SK-N-SH (cell line): ENCODE measurements at regions not wholly inside any gene's neighbourhood (a gene's known extent, or its start where the extent isn't known, plus 50 kb on each side); places are given as distances from the start of the nearest gene placed in this dataset.

Source experiments
- CTCF ChIA-PET: fragments of 300-600, 350-600 bp; formaldehyde crosslinking; extraction: SDS; loops from one replicate; lab custom pipeline; 2021; lab: Yijun Ruan, JAX
- POLR2A ChIA-PET: fragments of 350-600 bp; sonication (Branson Sonifier 250); formaldehyde crosslinking; extraction: SDS; loops from one replicate; lab custom pipeline; 2020; ENCODE audit warnings: antibody characterized with exemption, inconsistent platforms; lab: Yijun Ruan, JAX
- DNase-seq: peaks from one replicate; pipeline ENCODE4 v3.0.0; 2012
- H2AFZ ChIP-seq: fragments of 200-600 bp; sonication (generic); 2 replicates; pipeline ENCODE4 v1.8.1; 2016; ENCODE audit warnings: antibody characterized with exemption, mild to moderate bottlenecking, low read depth
- H3F3A ChIP-seq: fragments of 200-600 bp; sonication (generic); replicated peaks from 2 replicates; pipeline ENCODE3; 2016; ENCODE audit warnings: antibody characterized with exemption, mild to moderate bottlenecking; ENCODE audit not compliant: insufficient read depth
- H3K27ac ChIP-seq, 2 experiments: fragments of 200-500 bp in 1 of 2; fragments of 200-600 bp in 1 of 2; sonication (Bioruptor generic) in 1 of 2; sonication (generic), shearing (Covaris generic) in 1 of 2; 2 replicates each; pipeline versions ENCODE4 v1.5.1 to v1.6.1; 2014 to 2016; ENCODE audit warnings: low read depth in 2 of 2, inconsistent platforms in 1 of 2, low read length in 1 of 2, mild to moderate bottlenecking in 1 of 2, mixed read lengths in 1 of 2
- H3K27me3 ChIP-seq: fragments of 200-600 bp; sonication (generic), shearing (Covaris generic); 2 replicates; pipeline ENCODE4 v1.6.1; 2016; ENCODE audit warnings: mixed run types; ENCODE audit not compliant: insufficient read depth
- H3K36me3 ChIP-seq, 2 experiments: fragments of 200-500 bp in 1 of 2; fragments of 200-600 bp in 1 of 2; sonication (Bioruptor generic) in 1 of 2; sonication (generic) in 1 of 2; replicated peaks in 1 of 2; 2 replicates each; pipeline versions ENCODE3 to v1.5.1; 2014 to 2016; ENCODE audit warnings: low read length in 1 of 2, mild to moderate bottlenecking in 1 of 2; ENCODE audit not compliant: insufficient read depth in 2 of 2, control insufficient read depth in 1 of 2
- H3K4me1 ChIP-seq, 2 experiments: fragments of 200-500 bp in 1 of 2; fragments of 200-600 bp in 1 of 2; sonication (Bioruptor generic) in 1 of 2; sonication (generic), shearing (Covaris generic) in 1 of 2; 2 replicates each; pipeline versions ENCODE4 v1.5.1 to v1.6.1; 2014 to 2016; ENCODE audit warnings: low read depth in 1 of 2, low read length in 1 of 2, mixed run types in 1 of 2; ENCODE audit not compliant: insufficient read depth in 2 of 2, control insufficient read depth in 1 of 2
- H3K4me2 ChIP-seq: fragments of 200-600 bp; sonication (generic), shearing (Covaris generic); 2 replicates; pipeline ENCODE4 v1.6.1; 2017; ENCODE audit warnings: mixed run types
- H3K4me3 ChIP-seq, 2 experiments: fragments of 200-500 bp in 1 of 2; fragments of 200-600 bp in 1 of 2; sonication (Bioruptor generic) in 1 of 2; sonication (generic), shearing (Covaris generic) in 1 of 2; 2 replicates each; pipeline versions ENCODE4 v1.5.1 to v1.8.1; 2014 to 2016; ENCODE audit warnings: low read depth in 2 of 2, inconsistent platforms in 1 of 2, low read length in 1 of 2, mild to moderate bottlenecking in 1 of 2, mixed read lengths in 1 of 2, moderate library complexity in 1 of 2
- H3K79me2 ChIP-seq: fragments of 200-600 bp; sonication (generic); 2 replicates; pipeline ENCODE4 v1.8.1; 2017; ENCODE audit warnings: mild to moderate bottlenecking; ENCODE audit not compliant: insufficient read depth
- H3K9ac ChIP-seq: fragments of 200-600 bp; sonication (generic); 2 replicates; pipeline ENCODE4 v1.6.1; 2017; ENCODE audit warnings: mixed run types
- H3K9me2 ChIP-seq: fragments of 200-600 bp; sonication (generic); 2 replicates; pipeline ENCODE4 v1.6.1; 2017; ENCODE audit warnings: mixed run types
- H3K9me3 ChIP-seq: fragments of 200-600 bp; sonication (generic); 2 replicates; pipeline ENCODE4 v1.6.1; 2017; ENCODE audit warnings: mixed run types, mild to moderate bottlenecking, moderate library complexity
- H4K20me1 ChIP-seq: fragments of 200-600 bp; sonication (generic); 2 replicates; pipeline ENCODE4 v1.6.1; 2017; ENCODE audit warnings: mild to moderate bottlenecking, mixed run types; ENCODE audit not compliant: insufficient read depth
- CTCF ChIP-seq: fragments of 200-600 bp; sonication (generic); IDR thresholded peaks from 2 replicates; pipeline ENCODE4 v1.6.1; 2017; ENCODE audit warnings: antibody characterized with exemption, mild to moderate bottlenecking, moderate library complexity
- EP300 ChIP-seq, 2 experiments: IDR thresholded peaks; 2 replicates each; pipeline versions ENCODE4 v1.4.0 to v1.6.1; 2012; ENCODE audit warnings: borderline replicate concordance in 1 of 2, low read depth in 1 of 2, low read length in 1 of 2
- FOXJ3 ChIP-seq: sonication (generic); formaldehyde crosslinking; IDR thresholded peaks from 2 replicates; pipeline ENCODE4 v1.5.1; 2020; ENCODE audit warnings: mild to moderate bottlenecking, missing genetic modification reagents
- GABPA ChIP-seq: IDR thresholded peaks from 2 replicates; pipeline ENCODE4 v1.4.0; 2012; ENCODE audit warnings: low read depth, mild to moderate bottlenecking
- GATA2 ChIP-seq: sonication (generic); formaldehyde crosslinking; IDR thresholded peaks from 2 replicates; pipeline ENCODE4 v1.5.0; 2020; ENCODE audit warnings: mild to moderate bottlenecking, missing genetic modification reagents
- JUND ChIP-seq: IDR thresholded peaks from 2 replicates; pipeline ENCODE4 v1.4.0; 2012
- MAX ChIP-seq: IDR thresholded peaks from 2 replicates; pipeline ENCODE4 v1.4.0; 2012; ENCODE audit warnings: low read depth
- MEF2A ChIP-seq: IDR thresholded peaks from 2 replicates; pipeline ENCODE4 v1.4.0; 2012; ENCODE audit warnings: low read depth, borderline replicate concordance
- MXI1 ChIP-seq: IDR thresholded peaks from 2 replicates; pipeline ENCODE4 v1.6.1; 2012; ENCODE audit warnings: mild to moderate bottlenecking, low read depth, low read length, improper control_type of control experiment
- PBX3 ChIP-seq: IDR thresholded peaks from 2 replicates; pipeline ENCODE4; 2012
- POLR2AphosphoS5 ChIP-seq: IDR thresholded peaks from 2 replicates; pipeline ENCODE4 v1.6.1; 2012; ENCODE audit warnings: low read depth, low read length
- RAD21 ChIP-seq: IDR thresholded peaks from 2 replicates; pipeline ENCODE4 v1.6.1; 2012; ENCODE audit warnings: mild to moderate bottlenecking, low read length
- RCOR1 ChIP-seq: fragments of 150-350 bp; IDR thresholded peaks from 2 replicates; pipeline ENCODE4 v1.6.1; 2017; ENCODE audit warnings: antibody characterized with exemption, low read length
- RXRA ChIP-seq: IDR thresholded peaks from 2 replicates; pipeline ENCODE4 v1.4.0; 2012; ENCODE audit warnings: low read depth, mild to moderate bottlenecking, borderline replicate concordance
- TAF1 ChIP-seq: IDR thresholded peaks from 2 replicates; pipeline ENCODE4 v1.6.1; 2012; ENCODE audit warnings: low read depth, mild to moderate bottlenecking, low read length, moderate library complexity, borderline replicate concordance
- USF1 ChIP-seq: IDR thresholded peaks from 2 replicates; pipeline ENCODE4 v1.4.0; 2012; ENCODE audit warnings: low read depth, borderline replicate concordance
- WGBS: methylation state at CpG from one replicate; pipeline ENCODE4 v1.1.6; 2017; ENCODE audit warnings: low lambda C conversion rate; 5-methylcytosine and 5-hydroxymethylcytosine counted together

GRCh38 chr6:11921017-11921438, 91.1 kb upstream of the HIVEP1 start (continued):
- peak in 1 of 2 experiments; percentile 51; a peak in 1 of 4 replicates for TF ChIP-seq EP300 (IDR thresholded peaks at IDR 0.05; ENCODE audit: borderline replicate concordance in 1 of 2, low read depth in 1 of 2, low read length in 1 of 2)
- TF ChIP-seq GABPA, result no peak
- TF ChIP-seq TAF1, result peak; percentile 65; the same call in 1 of the 2 replicates
- TF ChIP-seq MEF2A, result no peak
- TF ChIP-seq FOXJ3 (CRISPR knock-in tag), result no peak
- peak; percentile 59; the same call in 1 of the 2 replicates for TF ChIP-seq JUND
- TF ChIP-seq RCOR1, result no peak
- TF ChIP-seq RXRA, result peak; percentile 30; the same call in 1 of the 2 replicates
- no peak for TF ChIP-seq MXI1
- peak; percentile 49; the same call in 1 of the 2 replicates for TF ChIP-seq PBX3
- TF ChIP-seq, all 33 proteins: peak for 11

- no peak for DNase-seq
- Histone ChIP-seq H3K9ac (no peak overlapping the region), H3K9me3 (no peaks in the 10 kb centered on the region), H2AFZ (peak overlapping the region; percentile 30; the same call in 1 of the 2 replicates), H3K4me3 (no peak overlapping the region), H3K36me3 (no peaks in the 10 kb centered on the region), H3K4me1 (peaks cover 12 to 30% of the 10 kb centered on the region in 2 experiments), H3K4me2 (peak overlapping the region; percentile 55; the same call in 1 of the 2 replicates), H3F3A (peaks cover 15% of the 10 kb centered on the region), H3K79me2 (no peaks in the 10 kb centered on the region), H4K20me1 (no peaks in the 10 kb centered on the region), H3K27ac (peak overlapping the region in 1 of 2 experiments; percentile 89; a peak in 2 of 4 replicates), H3K9me2 (no peaks in the 10 kb centered on the region), H3K27me3 (no peaks in the 10 kb centered on the region)
- TF ChIP-seq USF1 (no peak), PBX3 (no peak)
- WGBS, result 88% methylated on average over 3 of the region's 3 CpGs
- POLR2A ChIA-PET, result no interaction called here
- CTCF ChIA-PET, result no interaction called here
Observed at GRCh38 chr6:11920566-11920965, 91.5 kb upstream of the HIVEP1 start.

GRCh38 chr6:11919771-11920440, 92.2 kb upstream of the HIVEP1 start:
- no peak for DNase-seq
- Histone ChIP-seq H3K36me3 (no peaks in the 10 kb centered on the region), H3K79me2 (no peaks in the 10 kb centered on the region), H3K9me3 (no peaks in the 10 kb centered on the region), H3K9ac (no peak overlapping the region), H4K20me1 (no peaks in the 10 kb centered on the region), H3K4me3 (no peak overlapping the region), H3F3A (peaks cover 15% of the 10 kb centered on the region), H3K27me3 (no peaks in the 10 kb centered on the region), H3K4me1 (peaks cover 12 to 30% of the 10 kb centered on the region in 2 experiments), H2AFZ (no peak overlapping the region), H3K9me2 (no peaks in the 10 kb centered on the region), H3K27ac (peak overlapping the region in 1 of 2 experiments; percentile 89; a peak in 1 of 4 replicates), H3K4me2 (no peak overlapping the region)
- ChIA-PET POLR2A (no interaction called here), CTCF (no interaction called here)
- WGBS, result 92% methylated on average over 8 of the region's 8 CpGs
- TF ChIP-seq MEF2A, result no peak
- no peak for TF ChIP-seq GATA2 (CRISPR knock-in tag)
- no peak for TF ChIP-seq JUND
- TF ChIP-seq RAD21, result no peak
- TF ChIP-seq PBX3, result no peak
- no peak for TF ChIP-seq MAX
- no peak for TF ChIP-seq CTCF
- no peak for TF ChIP-seq USF1
- no peak for TF ChIP-seq RXRA
- TF ChIP-seq MXI1, result no peak
- no peak for TF ChIP-seq POLR2AphosphoS5
